ENCODE measurements at regions not wholly inside any gene's neighbourhood (a gene's known extent, or its start where the extent isn't known, plus 50 kb on each side); places are given as distances from the start of the nearest gene placed in this dataset.

DNA sequence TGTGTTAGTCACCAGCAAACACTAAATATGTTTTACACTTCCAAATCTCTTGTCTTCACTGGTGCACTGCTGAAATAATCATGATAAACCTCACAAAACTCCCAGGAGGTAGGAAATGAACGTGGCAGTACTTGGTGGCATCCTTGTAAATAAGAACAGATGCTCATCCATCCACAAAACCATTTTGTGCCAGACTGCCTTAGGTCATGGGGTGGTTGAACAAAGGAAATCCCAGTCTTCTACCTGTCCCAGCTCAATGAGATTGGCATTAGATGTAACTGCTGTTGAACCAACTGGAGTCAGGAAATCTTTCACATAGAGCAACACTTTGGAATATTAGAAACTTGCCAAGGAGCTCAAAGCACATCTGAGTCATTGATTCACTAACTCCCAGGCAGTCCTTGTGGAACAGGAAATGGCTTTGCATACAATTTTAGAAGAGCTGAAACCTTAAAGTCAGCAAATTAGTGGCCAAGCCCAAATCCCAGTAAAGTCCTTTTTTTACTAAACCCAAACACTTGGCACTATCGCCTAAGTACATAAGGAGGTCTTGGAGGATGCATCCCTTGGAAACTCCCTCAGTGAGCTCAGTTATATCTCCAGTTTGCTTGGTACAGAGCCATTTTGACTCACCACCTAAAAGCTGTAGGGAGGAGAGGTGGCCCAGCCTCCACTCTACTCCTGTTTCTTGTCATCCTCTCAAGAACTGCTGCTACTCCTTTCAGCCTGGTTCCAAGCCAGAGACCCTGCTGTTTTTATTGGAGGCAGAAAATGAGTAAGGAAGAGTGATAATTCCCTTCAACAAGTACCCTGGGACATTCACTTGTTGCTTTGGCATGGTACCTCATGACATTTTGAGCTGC, 208.0 kb downstream of the NOVA1 start:
- Histone ChIP-seq H3K4me2 (ENCODE audit: low read length) (no peak overlapping the region), H4K20me1 (ENCODE audit: low read length) (no peaks in the 10 kb centered on the region), H2AFZ (ENCODE audit: low read length) (peak overlapping the region; percentile 36; the same call in 1 of the 2 replicates), H3K9me3 (ENCODE audit: low read length) (no peaks in the 10 kb centered on the region), H3K79me2 (ENCODE audit: low read length) (no peaks in the 10 kb centered on the region), H3K27ac (ENCODE audit: low read length) (peak overlapping the region; percentile 32), H3K4me3 (ENCODE audit: low read length) (no peak overlapping the region), H3K27me3 (ENCODE audit: low read length) (no peaks in the 10 kb centered on the region), H3F3A (ENCODE audit: low read length, unreplicated experiment) (no peaks in the 10 kb centered on the region), H3K9ac (ENCODE audit: low read length) (no peak overlapping the region), H3K9me2 (replicated peaks; ENCODE audit: low read length) (no peaks in the 10 kb centered on the region), H3K4me1 (ENCODE audit: insufficient read depth, low read length) (peaks cover 9% of the 10 kb centered on the region; the same call in 1 of the 2 replicates), H3K36me3 (ENCODE audit: low read depth, low read length) (no peaks in the 10 kb centered on the region)
- TF ChIP-seq EZH2phosphoT487 (IDR thresholded peaks at IDR 0.05; ENCODE audit: borderline replicate concordance, low read length): no peak
- no peak for TF ChIP-seq CTCF (conservative IDR thresholded peaks at IDR 0.05; ENCODE audit: low read depth, low read length)
- TF ChIP-seq EZH2 (IDR thresholded peaks at IDR 0.05; ENCODE audit: low read length, unreplicated experiment): no peak
- DNase-seq (peak; percentile 18), ATAC-seq (peak; percentile 78)
- ChIA-PET POLR2A (ENCODE audit: unreplicated experiment) (no interaction called here), CTCF (interaction anchor here (1.0 kb wide), 1 partner anchor 134 kb away, joined by 3 read pairs; no protein-coding TSS in a partner anchor)
- no TSS peak for BruUV-seq (replicated peaks)
- intact Hi-C loops (cut with micrococcal nuclease): loop anchor here (5.0 kb wide), 2 partner anchors 207 to 342 kb away; partner anchors contain the start of gene NOVA1

DNA sequence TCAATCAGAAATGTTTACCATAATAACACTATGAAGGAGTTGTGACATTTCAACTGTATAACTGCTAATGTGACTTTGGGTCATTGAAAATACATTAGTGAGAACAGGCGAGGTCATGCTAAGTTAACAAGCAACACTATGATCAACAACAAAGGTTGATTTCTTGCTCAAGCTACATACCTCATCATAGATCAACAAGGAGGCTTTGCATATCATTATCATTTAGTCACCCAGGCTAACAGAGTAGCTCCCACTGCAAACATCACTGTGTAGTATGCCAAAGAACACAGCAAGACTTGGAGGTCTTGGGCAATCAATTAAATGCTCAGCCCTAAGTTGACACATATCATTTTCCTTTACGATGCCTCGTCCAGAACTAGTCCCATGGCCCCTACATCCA, 212.5 kb downstream of the NOVA1 start:
- H3K9ac ChIP-seq (ENCODE audit: low read length): no peak overlapping the region
- no peak overlapping the region for H2AFZ ChIP-seq (ENCODE audit: low read length)
- POLR2A ChIA-PET (ENCODE audit: unreplicated experiment): no interaction called here
- no TSS peak for BruUV-seq (replicated peaks)
- H3K4me2 ChIP-seq (ENCODE audit: low read length): no peak overlapping the region
- H3K4me3 ChIP-seq (ENCODE audit: low read length): no peak overlapping the region
- H3K36me3 ChIP-seq (ENCODE audit: low read depth, low read length): no peaks in the 10 kb centered on the region
- H3K79me2 ChIP-seq (ENCODE audit: low read length): no peaks in the 10 kb centered on the region
- no peaks in the 10 kb centered on the region for H4K20me1 ChIP-seq (ENCODE audit: low read length)
- H3K4me1 ChIP-seq (ENCODE audit: insufficient read depth, low read length): peaks cover 9% of the 10 kb centered on the region; the same call in 1 of the 2 replicates
- H3K9me3 ChIP-seq (ENCODE audit: low read length): no peaks in the 10 kb centered on the region
- TF ChIP-seq EZH2 (IDR thresholded peaks at IDR 0.05; ENCODE audit: low read length, unreplicated experiment): no peak
- intact Hi-C loops (cut with micrococcal nuclease): no loop called here
- no peak overlapping the region for H3K27ac ChIP-seq (ENCODE audit: low read length)
- no peaks in the 10 kb centered on the region for H3K9me2 ChIP-seq (replicated peaks; ENCODE audit: low read length)
- H3K27me3 ChIP-seq (ENCODE audit: low read length): no peaks in the 10 kb centered on the region
- no peaks in the 10 kb centered on the region for H3F3A ChIP-seq (ENCODE audit: low read length, unreplicated experiment)
- ATAC-seq (no peak), DNase-seq (no peak)
- CTCF ChIA-PET: no interaction called here

DNA sequence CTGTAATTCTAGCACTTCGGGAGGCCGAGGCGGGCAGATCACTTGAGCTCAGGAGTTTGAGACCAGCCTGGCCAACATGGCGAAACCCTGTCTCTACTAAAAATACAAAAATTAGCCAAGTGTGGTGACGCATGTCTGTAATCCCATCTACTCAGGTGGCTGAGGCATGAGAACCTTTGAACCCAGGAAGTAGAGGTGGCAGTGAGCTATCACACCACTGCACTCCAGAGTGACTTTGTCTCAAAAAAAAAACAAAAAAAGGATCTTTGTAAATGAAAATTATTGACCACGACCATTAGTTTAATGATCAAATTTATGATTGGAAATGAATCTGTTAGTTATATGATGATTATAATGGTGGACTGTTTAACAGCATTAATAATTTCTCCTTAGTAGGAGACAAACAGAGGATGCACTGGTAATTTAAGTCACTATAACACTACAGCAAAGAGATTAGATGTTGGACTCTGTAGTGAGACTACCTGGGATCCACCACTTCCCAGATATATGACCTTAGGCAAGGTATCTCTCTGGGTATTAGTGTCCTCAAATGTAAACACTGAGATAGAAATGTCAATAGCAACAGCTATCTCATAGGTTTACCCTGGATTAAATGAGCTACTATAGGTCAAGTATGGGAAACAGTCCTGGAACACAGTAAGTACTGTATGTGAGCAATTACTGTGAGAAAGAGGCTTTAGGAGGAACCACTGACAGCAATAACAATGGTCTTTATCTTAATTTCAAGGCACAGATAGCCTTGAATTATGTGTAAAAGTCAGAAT, 214.7 kb downstream of the NOVA1 start:
- DNase-seq: no peak
- peaks cover 9% of the 10 kb centered on the region; the same call in 1 of the 2 replicates for H3K9me3 ChIP-seq (ENCODE audit: low read length)
- H3K4me3 ChIP-seq (ENCODE audit: low read length): no peak overlapping the region
- no peaks in the 10 kb centered on the region for H3K4me1 ChIP-seq (ENCODE audit: insufficient read depth, low read length)
- no peak for TF ChIP-seq CTCF (conservative IDR thresholded peaks at IDR 0.05; ENCODE audit: low read depth, low read length)
- TF ChIP-seq EZH2phosphoT487 (IDR thresholded peaks at IDR 0.05; ENCODE audit: borderline replicate concordance, low read length): no peak
- TF ChIP-seq EZH2 (IDR thresholded peaks at IDR 0.05; ENCODE audit: low read length, unreplicated experiment): no peak
- POLR2A ChIA-PET (ENCODE audit: unreplicated experiment): no interaction called here
- H4K20me1 ChIP-seq (ENCODE audit: low read length): no peaks in the 10 kb centered on the region
- CTCF ChIA-PET: no interaction called here
- H3K9me2 ChIP-seq (replicated peaks; ENCODE audit: low read length): no peaks in the 10 kb centered on the region
- H3K9ac ChIP-seq (ENCODE audit: low read length): no peak overlapping the region
- no peak overlapping the region for H3K4me2 ChIP-seq (ENCODE audit: low read length)
- H2AFZ ChIP-seq (ENCODE audit: low read length): no peak overlapping the region
- no TSS peak for BruUV-seq (replicated peaks)
- H3K27me3 ChIP-seq (ENCODE audit: low read length): no peaks in the 10 kb centered on the region
- intact Hi-C loops (cut with micrococcal nuclease): no loop called here
- no peak overlapping the region for H3K27ac ChIP-seq (ENCODE audit: low read length)
- H3F3A ChIP-seq (ENCODE audit: low read length, unreplicated experiment): no peaks in the 10 kb centered on the region
- no peak; the same call in 1 of the 2 replicates for ATAC-seq
- no peaks in the 10 kb centered on the region for H3K79me2 ChIP-seq (ENCODE audit: low read length)
- H3K36me3 ChIP-seq (ENCODE audit: low read depth, low read length): no peaks in the 10 kb centered on the region
